ENCODE measurements at regions not wholly inside any gene's neighbourhood (a gene's known extent, or its start where the extent isn't known, plus 50 kb on each side); places are given as distances from the start of the nearest gene placed in this dataset.

DNA sequence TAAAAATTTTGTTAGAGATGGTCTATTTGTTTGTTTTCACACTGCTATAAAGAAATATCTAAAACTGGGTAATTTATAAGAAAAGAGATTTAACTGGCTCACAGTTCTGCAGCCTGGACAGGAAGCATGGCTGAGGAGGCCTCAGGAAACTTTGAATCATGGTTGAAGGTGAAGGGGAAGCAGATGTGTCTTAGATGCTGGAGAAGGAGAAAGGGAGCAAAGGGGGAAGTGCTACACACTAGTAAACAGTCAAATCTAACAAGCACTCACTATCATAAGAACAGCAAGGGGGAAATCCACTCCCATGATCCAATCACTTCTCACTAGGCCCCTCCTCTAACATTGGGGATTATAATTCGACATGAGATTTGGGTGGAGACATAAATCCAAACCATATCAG lies 76.8 kb upstream of the COL24A1 start:
- TF ChIP-seq, protein P1, sequence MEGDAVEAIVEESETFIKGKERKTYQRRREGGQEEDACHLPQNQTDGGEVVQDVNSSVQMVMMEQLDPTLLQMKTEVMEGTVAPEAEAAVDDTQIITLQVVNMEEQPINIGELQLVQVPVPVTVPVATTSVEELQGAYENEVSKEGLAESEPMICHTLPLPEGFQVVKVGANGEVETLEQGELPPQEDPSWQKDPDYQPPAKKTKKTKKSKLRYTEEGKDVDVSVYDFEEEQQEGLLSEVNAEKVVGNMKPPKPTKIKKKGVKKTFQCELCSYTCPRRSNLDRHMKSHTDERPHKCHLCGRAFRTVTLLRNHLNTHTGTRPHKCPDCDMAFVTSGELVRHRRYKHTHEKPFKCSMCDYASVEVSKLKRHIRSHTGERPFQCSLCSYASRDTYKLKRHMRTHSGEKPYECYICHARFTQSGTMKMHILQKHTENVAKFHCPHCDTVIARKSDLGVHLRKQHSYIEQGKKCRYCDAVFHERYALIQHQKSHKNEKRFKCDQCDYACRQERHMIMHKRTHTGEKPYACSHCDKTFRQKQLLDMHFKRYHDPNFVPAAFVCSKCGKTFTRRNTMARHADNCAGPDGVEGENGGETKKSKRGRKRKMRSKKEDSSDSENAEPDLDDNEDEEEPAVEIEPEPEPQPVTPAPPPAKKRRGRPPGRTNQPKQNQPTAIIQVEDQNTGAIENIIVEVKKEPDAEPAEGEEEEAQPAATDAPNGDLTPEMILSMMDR (IDR thresholded peaks at IDR 0.05; ENCODE audit: low read length, missing control alignments): no peak
- no peak for DNase-seq (ENCODE audit: low read depth)
- H3K4me3 ChIP-seq (replicated peaks; ENCODE audit: low read depth, low read length): no peak overlapping the region

DNA sequence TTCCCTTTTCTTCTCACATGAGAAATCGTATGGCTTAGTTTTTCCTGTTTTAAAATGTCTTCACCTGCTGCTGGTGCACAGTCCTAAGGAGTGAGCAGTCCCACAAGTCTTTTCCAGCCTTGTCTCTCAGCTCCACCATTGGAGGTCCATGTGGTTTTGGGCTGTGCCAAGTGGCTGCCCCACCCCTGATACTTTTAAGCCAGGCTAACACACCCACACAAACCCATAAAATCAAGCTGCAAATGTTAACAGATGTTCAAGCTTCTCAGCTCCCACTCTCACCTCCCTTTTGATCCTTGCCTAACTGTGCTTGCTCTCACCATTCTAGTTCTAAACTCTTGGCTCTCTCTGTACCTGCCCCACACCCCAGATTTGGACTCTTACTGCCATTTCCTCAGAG lies 74.5 kb upstream of the COL24A1 start:
- TF ChIP-seq, protein P1 (IDR thresholded peaks at IDR 0.05; ENCODE audit: low read length, missing control alignments): no peak
- DNase-seq (ENCODE audit: low read depth): no peak

DNA sequence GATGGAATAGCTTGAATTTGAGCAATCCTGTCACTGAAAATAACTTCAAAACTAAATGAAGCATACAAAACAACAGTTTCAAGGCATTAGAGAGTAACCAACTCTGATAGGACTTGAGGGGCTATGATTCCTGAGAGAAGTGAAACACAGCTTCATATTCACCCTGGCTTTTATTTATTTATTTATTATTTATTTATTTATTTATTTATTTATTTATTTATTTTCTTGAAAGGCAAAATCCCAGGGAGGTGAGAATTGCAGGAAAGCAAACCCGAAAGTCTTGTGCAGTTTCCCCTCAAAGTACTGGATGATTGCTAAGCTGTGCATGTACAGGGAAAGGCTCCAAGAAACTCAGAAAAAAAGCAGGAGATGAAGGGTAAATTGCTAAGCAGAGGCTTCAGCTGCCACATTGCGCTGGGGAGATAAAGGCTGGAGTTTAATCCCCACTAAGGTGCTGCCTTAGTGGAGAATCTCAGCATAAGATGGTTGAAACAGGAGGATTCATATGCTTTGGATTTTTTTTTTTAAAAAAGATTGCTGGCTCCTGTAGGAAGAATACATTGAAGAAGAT lies 72.9 kb upstream of the COL24A1 start:
- TF ChIP-seq, protein P1 (IDR thresholded peaks at IDR 0.05; ENCODE audit: low read length, missing control alignments): no peak
- no peak for DNase-seq (ENCODE audit: low read depth)
- H3K4me3 ChIP-seq (replicated peaks; ENCODE audit: low read depth, low read length): no peak overlapping the region

More for the DNA sequence above, 74.5 kb upstream of the COL24A1 start:
- H3K4me3 ChIP-seq (replicated peaks; ENCODE audit: low read depth, low read length): no peak overlapping the region

DNA sequence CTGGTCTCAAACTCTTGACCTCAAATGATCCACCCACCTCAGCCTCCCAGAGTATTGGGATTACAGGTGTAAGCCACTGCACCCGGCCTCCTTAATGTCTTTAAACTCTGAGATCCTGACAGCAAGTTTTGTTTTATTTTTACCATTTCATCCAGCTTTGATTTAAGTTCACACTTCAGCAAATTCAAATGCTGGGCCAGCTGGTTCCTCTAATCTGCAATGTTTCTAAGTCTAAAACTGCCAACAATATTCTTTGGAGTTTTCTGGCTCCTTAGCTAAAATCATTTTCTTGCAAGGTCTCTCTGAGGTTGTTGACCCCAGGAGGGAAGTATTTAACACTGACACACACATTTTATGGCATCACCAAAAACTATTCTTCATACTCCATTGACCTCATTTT lies 72.0 kb upstream of the COL24A1 start:
- DNase-seq (ENCODE audit: low read depth): no peak
- TF ChIP-seq, protein P1 (IDR thresholded peaks at IDR 0.05; ENCODE audit: low read length, missing control alignments): no peak
- H3K4me3 ChIP-seq (replicated peaks; ENCODE audit: low read depth, low read length): no peak overlapping the region

DNA sequence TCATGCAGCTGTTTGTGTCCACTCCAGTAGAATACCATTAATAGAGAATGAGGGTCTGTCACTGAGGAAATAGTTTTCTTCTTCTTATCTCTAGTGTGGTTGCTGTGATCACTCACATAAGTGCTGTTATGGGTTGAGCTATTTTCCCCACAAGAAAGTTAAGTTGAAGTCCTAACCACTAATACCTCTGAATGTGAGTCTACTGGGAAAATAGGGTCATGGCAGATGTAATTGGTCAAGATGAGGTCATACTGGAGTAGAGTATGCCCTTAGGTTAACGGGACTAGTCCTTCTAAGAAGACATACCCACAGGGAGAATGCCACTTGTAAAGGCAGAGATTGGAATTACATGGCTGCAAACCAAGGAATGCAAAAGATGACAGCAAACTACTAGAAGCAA lies 70.5 kb upstream of the COL24A1 start:
- TF ChIP-seq, protein P1 (IDR thresholded peaks at IDR 0.05; ENCODE audit: low read length, missing control alignments): no peak
- DNase-seq (ENCODE audit: low read depth): no peak
- H3K4me3 ChIP-seq (replicated peaks; ENCODE audit: low read depth, low read length): no peak overlapping the region

DNA sequence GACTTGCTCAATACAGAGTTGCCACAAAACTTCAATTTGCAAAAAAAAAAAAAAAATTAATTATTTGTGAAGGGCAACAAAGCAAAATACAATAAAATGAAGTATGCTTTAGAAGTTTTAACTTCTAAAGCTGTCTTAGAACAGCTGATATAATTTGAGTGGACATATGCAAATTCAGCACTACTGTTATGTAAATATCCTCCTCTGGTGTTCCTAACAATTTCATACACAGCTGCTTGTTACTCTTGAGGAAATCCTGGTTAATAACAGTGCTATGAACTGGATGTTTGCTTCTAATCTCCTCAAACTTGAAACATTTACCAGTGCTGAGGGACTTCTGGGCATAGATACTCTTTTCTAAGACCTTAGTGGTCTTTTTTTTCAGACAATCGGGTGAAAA lies 69.6 kb upstream of the COL24A1 start:
- TF ChIP-seq, protein P1 (IDR thresholded peaks at IDR 0.05; ENCODE audit: low read length, missing control alignments): no peak
- H3K4me3 ChIP-seq (replicated peaks; ENCODE audit: low read depth, low read length): no peak overlapping the region
- DNase-seq (ENCODE audit: low read depth): no peak

DNA sequence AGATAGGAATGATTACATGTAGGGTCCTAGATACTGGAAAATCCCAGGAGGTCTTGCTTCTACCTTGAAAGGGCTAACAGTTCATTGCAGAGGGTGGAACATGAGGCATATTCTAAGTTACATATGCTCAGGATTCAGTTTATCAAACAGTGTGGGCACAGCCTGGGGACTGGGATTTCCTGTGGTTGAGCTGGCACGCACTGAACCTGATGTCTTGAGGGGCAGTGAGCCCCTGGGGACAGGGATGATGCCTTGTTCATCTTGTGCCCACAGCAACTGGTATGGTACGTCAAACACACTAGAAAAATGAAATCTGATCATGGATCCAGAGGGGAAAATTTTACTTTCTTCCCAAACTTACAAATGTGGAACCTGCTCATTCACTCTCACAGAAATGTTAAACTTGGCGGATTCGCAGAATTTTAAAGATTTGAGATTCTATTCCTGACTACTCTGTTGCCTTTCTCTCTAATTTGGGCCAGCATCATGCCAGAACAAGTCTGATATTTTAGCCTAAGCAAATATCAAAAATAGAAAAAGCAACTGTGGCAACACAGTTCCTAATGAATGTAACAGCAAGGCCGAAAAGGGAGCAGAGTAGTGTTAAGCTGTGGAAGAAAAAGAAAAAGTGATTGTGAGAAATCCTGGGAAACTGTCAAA lies 68.2 kb upstream of the COL24A1 start:
- H3K4me3 ChIP-seq (replicated peaks; ENCODE audit: low read depth, low read length): no peak overlapping the region
- TF ChIP-seq, protein P1 (IDR thresholded peaks at IDR 0.05; ENCODE audit: low read length, missing control alignments): no peak
- DNase-seq (ENCODE audit: low read depth): no peak

Measured in fibroblast of pulmonary artery (primary cell).